Activated T-cell treated with anti-CD3 and anti-CD28 coated beads, Interleukin-2, amount 50 U/mL, for 72 hours (primary cell): ENCODE measurements at regions not wholly inside any gene's neighbourhood (a gene's known extent, or its start where the extent isn't known, plus 50 kb on each side); places are given as distances from the start of the nearest gene placed in this dataset.

Source experiments
- ATAC-seq, 2 donors: fragments of 150-1000 bp; cut with Tn5 transposase; replicated peaks in 1 of 2; 2 replicates each; pipeline ENCODE4 v1.10.0; 2021; ENCODE audit warnings: moderate library complexity in 2 of 2, mild to moderate bottlenecking in 1 of 2
- DNase-seq, 2 donors: peaks; one replicate each; pipeline ENCODE4 v3.0.0; 2021 to 2022; ENCODE audit warnings: mixed read lengths in 1 of 2
- H3K27ac Mint-ChIP-seq: one replicate; pipeline ENCODE4 v1.8.0; 2022; ENCODE audit warnings: mild to moderate bottlenecking, moderate library complexity, mixed read lengths
- H3K27me3 Mint-ChIP-seq: one replicate; pipeline ENCODE4 v1.8.0; 2022; ENCODE audit warnings: low read depth, mixed read lengths
- H3K36me3 Mint-ChIP-seq, 2 donors: one replicate each; pipeline ENCODE4 v1.8.0; 2022; ENCODE audit warnings: mixed read lengths in 2 of 2, mild to moderate bottlenecking in 1 of 2; ENCODE audit not compliant: insufficient read depth in 2 of 2
- H3K4me1 Mint-ChIP-seq: one replicate; pipeline ENCODE4 v1.8.0; 2022; ENCODE audit warnings: low read depth, mixed read lengths
- H3K4me3 Mint-ChIP-seq, 2 donors: one replicate each; pipeline ENCODE4 v1.8.0; 2022; ENCODE audit warnings: mild to moderate bottlenecking in 2 of 2, mixed read lengths in 2 of 2, moderate library complexity in 2 of 2
- H3K9me3 Mint-ChIP-seq, 2 donors: one replicate each; pipeline ENCODE4 v1.8.0; 2022; ENCODE audit warnings: mixed read lengths in 2 of 2

- no peak overlapping the region for H3K4me3 Mint-ChIP-seq
- no peak overlapping the region for H3K27ac Mint-ChIP-seq
- H3K9me3 Mint-ChIP-seq = peaks cover 0 to 2% of the 10 kb centered on the region in 2 donors
- no peaks in the 10 kb centered on the region for H3K36me3 Mint-ChIP-seq
- no peaks in the 10 kb centered on the region for H3K4me1 Mint-ChIP-seq
- ATAC-seq (no peak), DNase-seq (no peak)
- H3K27me3 Mint-ChIP-seq = no peaks in the 10 kb centered on the region
Observed at GRCh38 chr4:43758836-43759235, 689.8 kb downstream of the KCTD8 start.

DNA sequence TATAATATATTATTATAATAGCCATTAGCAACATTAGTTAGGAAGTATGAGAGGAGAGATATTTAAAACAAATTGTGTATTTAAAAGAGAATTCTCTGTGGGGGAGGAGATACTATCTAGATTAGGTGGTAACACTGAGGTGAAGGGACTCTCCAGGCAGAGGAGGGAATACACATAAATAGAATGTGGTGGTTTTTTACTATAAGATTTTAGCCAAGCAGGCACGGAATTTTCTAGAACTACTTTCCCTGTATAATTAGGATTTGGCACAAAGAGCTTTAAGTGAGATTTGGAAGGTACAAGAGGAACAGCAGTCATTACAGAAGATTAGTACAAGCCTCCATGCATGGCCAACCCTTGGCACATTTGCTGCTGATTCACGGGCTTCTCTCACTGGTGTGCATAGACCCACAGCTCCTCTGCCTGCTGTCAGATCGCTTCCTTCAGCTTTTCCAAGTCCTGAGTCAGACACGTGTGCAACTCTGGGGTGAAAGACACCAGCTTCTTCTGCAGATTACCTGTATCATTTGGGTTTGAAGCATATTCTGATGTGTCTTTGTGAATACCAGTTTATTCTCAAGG, 685.5 kb downstream of the KCTD8 start:
- Mint-ChIP-seq H3K4me1 (no peaks in the 10 kb centered on the region), H3K9me3 (peaks cover 0 to 2% of the 10 kb centered on the region in 2 donors), H3K4me3 (no peak overlapping the region), H3K36me3 (no peaks in the 10 kb centered on the region), H3K27ac (no peak overlapping the region), H3K27me3 (no peaks in the 10 kb centered on the region)
- no peak for DNase-seq
- no peak for ATAC-seq

- ATAC-seq (no peak), DNase-seq (no peak)
- Mint-ChIP-seq H3K4me3 (no peak overlapping the region), H3K27me3 (no peaks in the 10 kb centered on the region), H3K36me3 (no peaks in the 10 kb centered on the region), H3K27ac (no peak overlapping the region), H3K4me1 (no peaks in the 10 kb centered on the region), H3K9me3 (peaks cover 2 to 4% of the 10 kb centered on the region in 2 donors)
Observed at GRCh38 chr4:43765514-43765913, 683.1 kb downstream of the KCTD8 start.

DNA sequence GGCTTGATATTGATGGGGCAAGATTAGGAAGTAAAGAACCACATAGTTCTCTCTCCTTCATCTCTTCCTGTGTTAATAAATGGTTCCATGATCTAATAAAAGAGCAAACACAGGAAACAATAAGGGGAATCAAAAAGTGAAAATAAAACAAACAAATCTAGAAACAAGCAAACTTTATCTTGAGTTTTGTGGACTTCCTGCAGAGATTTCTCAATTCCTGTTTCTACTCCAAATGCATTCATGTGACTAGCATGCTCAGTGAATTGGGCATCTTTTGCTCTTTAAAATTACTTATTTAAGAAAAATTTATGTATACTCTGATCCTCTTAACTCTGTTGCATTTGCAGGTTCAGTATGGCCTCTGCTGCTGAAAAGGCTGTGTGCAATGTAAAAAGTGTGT, 682.0 kb downstream of the KCTD8 start:
- DNase-seq = no peak
- ATAC-seq = no peak
- Mint-ChIP-seq H3K36me3 (no peaks in the 10 kb centered on the region), H3K4me3 (no peak overlapping the region), H3K9me3 (peaks cover 2 to 4% of the 10 kb centered on the region in 2 donors), H3K4me1 (no peaks in the 10 kb centered on the region), H3K27me3 (no peaks in the 10 kb centered on the region), H3K27ac (no peak overlapping the region)

GRCh38 chr4:43776371-43776770, 672.2 kb downstream of the KCTD8 start:
- no peaks in the 10 kb centered on the region for H3K4me1 Mint-ChIP-seq
- DNase-seq (no peak), ATAC-seq (no peak)

DNA sequence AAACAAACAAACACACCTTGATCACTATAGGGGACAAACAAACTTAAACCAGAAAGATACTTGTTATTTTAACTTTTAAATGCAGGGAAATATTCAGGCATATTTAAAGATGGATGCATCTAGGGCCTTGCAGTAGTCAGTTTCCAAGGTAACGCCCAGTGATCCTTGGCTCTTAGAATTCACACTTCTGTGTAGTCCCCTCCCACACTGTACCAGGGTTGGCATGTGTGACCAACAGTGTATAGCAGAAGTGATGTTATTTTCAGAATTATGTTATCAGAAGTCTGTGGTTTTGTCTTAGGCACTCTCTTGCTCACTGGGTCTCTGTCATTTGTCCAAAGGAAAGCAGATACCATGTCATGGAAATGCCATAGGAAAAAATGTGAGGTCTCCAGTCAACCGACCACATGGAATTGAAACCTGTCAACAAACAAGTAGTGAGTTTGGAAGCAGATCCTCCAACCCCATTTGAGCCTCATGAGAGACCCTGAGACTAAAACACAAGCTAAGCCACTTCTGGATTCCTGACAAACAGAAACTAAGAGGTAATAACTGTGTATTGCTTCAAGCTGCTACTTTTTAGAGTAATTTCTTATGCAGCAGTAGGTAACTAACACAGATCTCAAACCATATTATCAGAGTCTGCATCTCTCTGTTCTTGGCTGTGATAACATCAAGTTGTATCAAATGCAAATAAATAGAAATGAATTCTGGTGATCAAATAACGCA, 670.3 kb downstream of the KCTD8 start:
- DNase-seq (no peak), ATAC-seq (no peak)
- H3K4me3 Mint-ChIP-seq = no peak overlapping the region
- peaks cover 0 to 2% of the 10 kb centered on the region in 2 donors for H3K9me3 Mint-ChIP-seq
- H3K27me3 Mint-ChIP-seq = no peaks in the 10 kb centered on the region
- H3K27ac Mint-ChIP-seq = no peak overlapping the region
- H3K36me3 Mint-ChIP-seq = no peaks in the 10 kb centered on the region
- H3K4me1 Mint-ChIP-seq = no peaks in the 10 kb centered on the region

More at GRCh38 chr4:43776371-43776770, 672.2 kb downstream of the KCTD8 start:
- H3K9me3 Mint-ChIP-seq = peaks cover 0 to 2% of the 10 kb centered on the region in 2 donors
- no peak overlapping the region for H3K4me3 Mint-ChIP-seq
- H3K27me3 Mint-ChIP-seq = no peaks in the 10 kb centered on the region
- H3K36me3 Mint-ChIP-seq = no peaks in the 10 kb centered on the region
- no peak overlapping the region for H3K27ac Mint-ChIP-seq

GRCh38 chr4:43781125-43781524, 667.5 kb downstream of the KCTD8 start:
- DNase-seq (no peak), ATAC-seq (no peak)
- Mint-ChIP-seq H3K9me3 (peaks cover 2 to 7% of the 10 kb centered on the region in 2 donors), H3K4me1 (no peaks in the 10 kb centered on the region), H3K27ac (no peak overlapping the region), H3K4me3 (no peak overlapping the region), H3K27me3 (no peaks in the 10 kb centered on the region), H3K36me3 (no peaks in the 10 kb centered on the region)

DNA sequence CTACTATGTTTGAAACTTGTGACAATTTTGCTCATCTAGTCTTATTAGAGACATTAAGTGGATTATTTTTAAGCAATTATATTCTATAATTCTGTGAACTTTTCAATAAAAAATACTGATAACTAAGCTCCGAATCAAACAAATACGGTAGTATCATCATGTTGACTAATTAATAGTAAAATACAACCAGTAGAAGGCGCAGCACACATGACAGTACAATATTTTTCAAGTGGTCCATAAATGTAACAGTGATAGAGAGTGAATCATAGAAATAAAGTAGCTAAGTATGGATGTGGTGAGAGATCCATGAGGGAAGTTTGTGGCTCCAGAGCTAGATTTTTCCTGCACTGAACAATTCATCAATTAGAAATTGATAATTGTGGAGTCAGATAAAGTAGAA, 666.2 kb downstream of the KCTD8 start:
- no peaks in the 10 kb centered on the region for H3K27me3 Mint-ChIP-seq
- no peak overlapping the region for H3K4me3 Mint-ChIP-seq
- H3K4me1 Mint-ChIP-seq = no peaks in the 10 kb centered on the region

GRCh38 chr4:43816116-43816515, 632.5 kb downstream of the KCTD8 start:
- peaks cover 7 to 13% of the 10 kb centered on the region in 2 donors for H3K9me3 Mint-ChIP-seq
- no peak for DNase-seq

More for the DNA sequence above, 666.2 kb downstream of the KCTD8 start:
- Mint-ChIP-seq H3K36me3 (no peaks in the 10 kb centered on the region), H3K27ac (no peak overlapping the region), H3K9me3 (peaks cover 2 to 7% of the 10 kb centered on the region in 2 donors)
- DNase-seq = no peak
- ATAC-seq = no peak

DNA sequence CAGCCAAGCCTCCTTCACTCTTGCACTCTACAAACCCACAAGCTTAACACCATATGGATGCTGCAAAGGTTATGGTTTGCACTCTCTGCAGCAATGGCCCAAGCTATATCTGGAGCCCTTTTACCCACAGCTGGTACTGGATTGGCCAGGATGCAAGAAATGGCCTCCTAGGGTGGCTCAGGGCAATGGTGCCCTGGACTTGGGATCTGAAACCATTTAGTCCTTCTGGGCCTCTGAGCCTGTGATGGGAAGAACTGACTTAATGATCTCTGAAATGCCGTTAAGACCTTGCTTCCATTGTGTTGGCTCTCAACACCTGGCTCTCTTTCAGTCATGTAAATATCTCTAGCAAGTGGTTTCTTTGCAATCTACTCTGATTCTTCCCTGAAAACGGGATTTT, 626.0 kb downstream of the KCTD8 start:
- Mint-ChIP-seq H3K9me3 (peaks cover 7 to 9% of the 10 kb centered on the region in 2 donors), H3K4me3 (no peak overlapping the region), H3K27ac (no peak overlapping the region), H3K4me1 (no peaks in the 10 kb centered on the region), H3K27me3 (no peaks in the 10 kb centered on the region), H3K36me3 (peaks cover 0 to 2% of the 10 kb centered on the region in 2 donors)
- ATAC-seq (no peak), DNase-seq (no peak)

More at GRCh38 chr4:43816116-43816515, 632.5 kb downstream of the KCTD8 start:
- H3K4me3 Mint-ChIP-seq = no peak overlapping the region
- no peak overlapping the region for H3K27ac Mint-ChIP-seq
- ATAC-seq = no peak
- H3K27me3 Mint-ChIP-seq = no peaks in the 10 kb centered on the region
- no peaks in the 10 kb centered on the region for H3K4me1 Mint-ChIP-seq
- no peaks in the 10 kb centered on the region for H3K36me3 Mint-ChIP-seq

DNA sequence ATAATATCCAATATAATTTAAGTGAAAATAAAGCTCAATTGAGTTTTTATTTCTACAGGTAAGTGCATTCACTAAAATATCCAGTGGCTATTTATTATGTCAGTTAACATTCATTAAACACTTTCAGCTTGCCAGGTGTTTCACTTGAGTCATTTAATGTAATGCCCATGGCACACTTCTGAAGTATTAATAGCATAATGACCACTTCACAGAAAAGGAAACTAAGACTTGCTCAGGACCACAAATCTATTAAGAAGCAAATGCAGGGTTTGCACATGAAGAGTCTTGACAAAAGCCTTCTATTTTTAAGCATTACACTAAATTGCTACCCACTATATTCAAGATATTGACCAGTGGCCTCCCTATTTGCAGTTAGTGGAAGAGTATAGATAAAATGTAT, 612.7 kb downstream of the KCTD8 start:
- DNase-seq (no peak), ATAC-seq (no peak)
- H3K27ac Mint-ChIP-seq = no peak overlapping the region
- peaks cover 0 to 2% of the 10 kb centered on the region in 2 donors for H3K36me3 Mint-ChIP-seq
- no peak overlapping the region for H3K4me3 Mint-ChIP-seq
- peaks cover 5 to 7% of the 10 kb centered on the region in 2 donors for H3K9me3 Mint-ChIP-seq
- H3K27me3 Mint-ChIP-seq = no peaks in the 10 kb centered on the region
- H3K4me1 Mint-ChIP-seq = no peaks in the 10 kb centered on the region

- Mint-ChIP-seq H3K9me3 (peaks cover 4% of the 10 kb centered on the region in 2 donors), H3K27ac (no peak overlapping the region), H3K4me1 (no peaks in the 10 kb centered on the region), H3K27me3 (no peaks in the 10 kb centered on the region), H3K36me3 (peaks cover 0 to 2% of the 10 kb centered on the region in 2 donors), H3K4me3 (no peak overlapping the region)
- no peak for ATAC-seq
- DNase-seq = no peak
Observed at GRCh38 chr4:43837171-43837570, 611.4 kb downstream of the KCTD8 start.

DNA sequence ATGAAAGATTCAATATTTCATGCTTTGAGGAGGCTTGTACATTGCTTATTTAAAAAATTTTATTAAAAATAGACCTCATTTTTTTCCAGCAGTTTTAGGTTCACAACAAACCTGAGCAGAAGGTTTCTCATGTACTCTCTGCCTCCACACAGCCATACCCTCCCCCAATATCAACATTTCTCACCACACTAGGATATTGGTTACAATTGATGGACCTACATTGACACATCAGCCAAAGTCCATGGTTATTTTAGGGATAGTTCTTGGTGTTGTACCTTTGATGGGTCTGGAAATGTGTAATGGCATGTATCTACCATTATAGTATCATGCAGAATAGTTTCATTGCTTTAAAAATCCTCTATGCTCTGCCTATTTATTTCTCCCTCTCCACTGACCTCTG, 611.0 kb downstream of the KCTD8 start:
- peaks cover 4% of the 10 kb centered on the region in 2 donors for H3K9me3 Mint-ChIP-seq
- peaks cover 0 to 2% of the 10 kb centered on the region in 2 donors for H3K36me3 Mint-ChIP-seq
- H3K27me3 Mint-ChIP-seq = no peaks in the 10 kb centered on the region
- no peak overlapping the region for H3K4me3 Mint-ChIP-seq
- no peak overlapping the region for H3K27ac Mint-ChIP-seq
- no peaks in the 10 kb centered on the region for H3K4me1 Mint-ChIP-seq
- no peak for ATAC-seq
- no peak for DNase-seq

- DNase-seq (no peak), ATAC-seq (no peak)
- Mint-ChIP-seq H3K4me3 (no peak overlapping the region), H3K27me3 (no peaks in the 10 kb centered on the region), H3K27ac (no peak overlapping the region), H3K9me3 (peaks cover 2% of the 10 kb centered on the region in 2 donors), H3K36me3 (peaks cover under 1% of the 10 kb centered on the region in 2 donors), H3K4me1 (no peaks in the 10 kb centered on the region)
Observed at GRCh38 chr4:43842594-43842993, 606.0 kb downstream of the KCTD8 start.
